Kidney (tissue), 13 donors: ENCODE measurements at regions not wholly inside any gene's neighbourhood (a gene's known extent, or its start where the extent isn't known, plus 50 kb on each side); places are given as distances from the start of the nearest gene placed in this dataset.

ENCODE experiments used
- DNase-seq, 5 donors: peaks; one replicate each; pipeline ENCODE4 v3.0.0-alpha.2; 2013 to 2020
- FAIRE-seq: peaks from 2 replicates; lab custom pipeline; 2012; peaks lifted over from hg19 to GRCh38; lab: Jason Lieb, UNC
- H3K27ac ChIP-seq, 2 donors: one replicate each; pipeline ENCODE4 v1.7.0; 2013; ENCODE audit warnings: low read depth in 2 of 2, low read length in 2 of 2, inconsistent platforms in 1 of 2
- H3K27me3 ChIP-seq: one replicate; pipeline ENCODE4 v1.7.1; 2013; ENCODE audit warnings: low read length, inconsistent platforms; ENCODE audit not compliant: control insufficient read depth, insufficient read depth
- H3K36me3 ChIP-seq, 3 donors: one replicate each; pipeline versions ENCODE4 v1.7.0 to v1.7.1; 2013; ENCODE audit warnings: low read length in 3 of 3, control low read depth in 1 of 3, inconsistent platforms in 1 of 3; ENCODE audit not compliant: insufficient read depth in 3 of 3, control insufficient read depth in 2 of 3
- H3K4me1 ChIP-seq, 3 donors: one replicate each; pipeline versions ENCODE4 v1.7.0 to v1.7.1; 2013; ENCODE audit warnings: low read length in 3 of 3, inconsistent platforms in 1 of 3, low read depth in 1 of 3; ENCODE audit not compliant: control insufficient read depth in 2 of 3, insufficient read depth in 2 of 3
- H3K4me3 ChIP-seq, 3 donors: one replicate each; pipeline versions ENCODE4 v1.7.0 to v1.8.1; 2013; ENCODE audit warnings: low read length in 3 of 3, control low read depth in 1 of 3, inconsistent platforms in 1 of 3
- H3K9ac ChIP-seq, 3 donors: one replicate each; pipeline versions ENCODE4 v1.7.0 to v1.7.1; 2013; ENCODE audit warnings: low read length in 3 of 3, control low read depth in 1 of 3, inconsistent platforms in 1 of 3
- H3K9me3 ChIP-seq, 3 donors: one replicate each; pipeline versions ENCODE4 v1.7.0 to v1.7.1; 2013; ENCODE audit warnings: low read length in 3 of 3, control low read depth in 1 of 3, inconsistent platforms in 1 of 3; ENCODE audit not compliant: control insufficient read depth in 2 of 3, insufficient read depth in 1 of 3
- intact Hi-C: fragments of 100-400 bp; cut with DNase I; formaldehyde crosslinking; loops from one replicate; pipeline ENCODE4 v1.11.1; 2022
- TF ChIP-seq, protein P1 (sequence below): IDR thresholded peaks from 3 replicates; pipeline ENCODE4 v1.5.1; 2012; ENCODE audit warnings: mild to moderate bottlenecking, moderate library complexity, borderline replicate concordance; ENCODE audit not compliant: insufficient read depth; ENCODE audit errors: extremely low read depth
- donor health status: control.
- donor health status: control.
- donor health status: control.
- donor health status: control.
- donor health status: control.
- donor health status: DM: yes; HTN: yes; CAD: no.
- donor health status: Normal renal cell carcinoma (clear cell type).

DNA sequence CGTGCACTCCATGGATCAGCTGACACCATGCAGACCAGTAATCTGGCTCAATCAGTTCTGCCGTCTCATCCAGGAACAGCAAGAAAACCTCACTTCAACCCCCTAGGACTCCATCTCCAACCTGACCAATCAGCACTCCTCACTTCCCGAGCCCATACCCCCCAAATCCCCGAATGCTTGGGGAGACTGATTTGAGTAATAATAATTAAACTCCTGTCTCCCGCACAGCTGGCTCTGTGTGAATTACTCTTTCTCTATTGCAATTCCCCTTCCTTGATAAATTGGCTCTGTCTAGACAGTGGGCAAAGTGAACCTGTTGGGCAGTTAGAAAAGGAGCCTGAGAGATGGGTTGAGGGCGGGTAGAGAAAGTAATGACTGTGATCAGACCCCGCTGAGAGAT lies 320.0 kb downstream of the HAPSTR1 start:
- intact Hi-C loops = no loop called here

DNA sequence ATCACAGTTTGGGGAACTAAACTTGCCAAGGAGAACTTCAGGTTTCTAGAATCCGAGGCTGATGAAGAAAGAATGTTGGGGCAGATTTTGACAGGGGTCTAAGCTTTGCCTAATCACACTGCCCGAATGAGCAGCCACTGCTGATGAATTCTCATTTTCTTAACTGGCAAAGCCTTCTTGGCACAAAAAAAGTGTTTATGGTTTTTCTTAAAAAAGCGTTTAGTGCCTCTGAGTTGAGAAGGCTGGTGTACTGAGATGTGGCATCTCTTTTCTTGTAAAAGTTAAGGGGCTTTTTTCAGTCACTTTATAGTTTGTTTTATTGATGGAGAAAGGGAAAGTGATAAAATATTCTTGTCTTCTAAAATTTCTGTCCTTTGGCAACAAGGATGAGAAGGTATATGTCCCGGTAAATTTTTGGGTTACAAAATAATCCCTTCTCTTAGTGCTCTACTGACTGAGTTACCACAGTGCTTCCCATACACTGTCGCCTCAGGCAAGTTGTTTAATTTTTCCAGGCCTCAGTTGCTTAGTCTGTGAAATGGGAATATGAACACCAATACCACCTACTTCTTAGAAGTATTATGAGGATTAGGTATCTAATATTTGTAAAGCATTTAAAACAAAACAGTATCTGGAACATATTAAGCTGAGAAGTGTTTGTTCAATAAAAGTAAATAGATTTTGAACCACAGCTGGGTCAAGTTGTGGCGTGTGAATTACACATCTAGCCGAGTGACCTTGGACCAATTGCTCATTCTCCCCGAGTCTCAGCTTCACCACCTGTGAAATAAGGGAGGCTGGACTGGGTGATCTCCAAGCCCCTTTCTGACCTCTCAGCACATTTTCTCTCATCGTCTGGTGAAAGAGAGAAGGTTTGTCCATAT lies 320.8 kb downstream of the HAPSTR1 start:
- TF ChIP-seq, protein P1, sequence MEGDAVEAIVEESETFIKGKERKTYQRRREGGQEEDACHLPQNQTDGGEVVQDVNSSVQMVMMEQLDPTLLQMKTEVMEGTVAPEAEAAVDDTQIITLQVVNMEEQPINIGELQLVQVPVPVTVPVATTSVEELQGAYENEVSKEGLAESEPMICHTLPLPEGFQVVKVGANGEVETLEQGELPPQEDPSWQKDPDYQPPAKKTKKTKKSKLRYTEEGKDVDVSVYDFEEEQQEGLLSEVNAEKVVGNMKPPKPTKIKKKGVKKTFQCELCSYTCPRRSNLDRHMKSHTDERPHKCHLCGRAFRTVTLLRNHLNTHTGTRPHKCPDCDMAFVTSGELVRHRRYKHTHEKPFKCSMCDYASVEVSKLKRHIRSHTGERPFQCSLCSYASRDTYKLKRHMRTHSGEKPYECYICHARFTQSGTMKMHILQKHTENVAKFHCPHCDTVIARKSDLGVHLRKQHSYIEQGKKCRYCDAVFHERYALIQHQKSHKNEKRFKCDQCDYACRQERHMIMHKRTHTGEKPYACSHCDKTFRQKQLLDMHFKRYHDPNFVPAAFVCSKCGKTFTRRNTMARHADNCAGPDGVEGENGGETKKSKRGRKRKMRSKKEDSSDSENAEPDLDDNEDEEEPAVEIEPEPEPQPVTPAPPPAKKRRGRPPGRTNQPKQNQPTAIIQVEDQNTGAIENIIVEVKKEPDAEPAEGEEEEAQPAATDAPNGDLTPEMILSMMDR = no peak
- Histone ChIP-seq H3K27ac (no peak overlapping the region), H3K4me1 (no peaks in the 10 kb centered on the region), H3K9ac (no peak overlapping the region), H3K36me3 (no peaks in the 10 kb centered on the region), H3K4me3 (no peak overlapping the region), H3K9me3 (peaks cover 0 to 8% (median 0%) of the 10 kb centered on the region in 3 donors), H3K27me3 (no peaks in the 10 kb centered on the region)
- no peak for FAIRE-seq
- intact Hi-C loops = no loop called here
- no peak for DNase-seq

More for the DNA sequence above, 320.0 kb downstream of the HAPSTR1 start:
- Histone ChIP-seq H3K9me3 (peaks cover 0 to 5% (median 0%) of the 10 kb centered on the region in 3 donors), H3K36me3 (no peaks in the 10 kb centered on the region), H3K27me3 (no peaks in the 10 kb centered on the region), H3K4me1 (no peaks in the 10 kb centered on the region), H3K4me3 (no peak overlapping the region), H3K27ac (no peak overlapping the region), H3K9ac (no peak overlapping the region)
- no peak for DNase-seq
- FAIRE-seq = no peak
- TF ChIP-seq, protein P1 = no peak

DNA sequence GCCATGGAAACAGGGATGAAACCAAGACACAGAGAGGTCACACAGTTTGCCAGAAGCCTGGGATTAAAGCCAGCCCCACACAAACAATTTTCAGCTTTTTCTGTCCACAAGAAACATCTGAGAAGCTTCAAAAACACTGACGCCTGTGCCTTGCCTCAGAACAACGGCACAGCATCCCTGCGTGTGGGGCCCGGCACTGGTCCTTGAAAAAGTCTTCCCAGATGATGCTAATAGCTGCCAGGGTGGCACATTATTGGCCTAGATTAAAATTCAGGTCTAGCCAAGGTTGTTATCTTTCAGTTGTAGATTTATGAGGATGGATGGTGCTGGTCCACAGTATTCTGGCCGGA lies 321.4 kb downstream of the HAPSTR1 start:
- intact Hi-C loops = no loop called here
- H3K36me3 ChIP-seq = no peaks in the 10 kb centered on the region
- TF ChIP-seq, protein P1 = no peak
- peaks cover 0 to 8% (median 0%) of the 10 kb centered on the region in 3 donors for H3K9me3 ChIP-seq
- FAIRE-seq (no peak), DNase-seq (no peak)
- H3K27me3 ChIP-seq = no peaks in the 10 kb centered on the region
- no peak overlapping the region for H3K27ac ChIP-seq
- H3K4me1 ChIP-seq = no peaks in the 10 kb centered on the region
- H3K4me3 ChIP-seq = no peak overlapping the region
- H3K9ac ChIP-seq = no peak overlapping the region

DNA sequence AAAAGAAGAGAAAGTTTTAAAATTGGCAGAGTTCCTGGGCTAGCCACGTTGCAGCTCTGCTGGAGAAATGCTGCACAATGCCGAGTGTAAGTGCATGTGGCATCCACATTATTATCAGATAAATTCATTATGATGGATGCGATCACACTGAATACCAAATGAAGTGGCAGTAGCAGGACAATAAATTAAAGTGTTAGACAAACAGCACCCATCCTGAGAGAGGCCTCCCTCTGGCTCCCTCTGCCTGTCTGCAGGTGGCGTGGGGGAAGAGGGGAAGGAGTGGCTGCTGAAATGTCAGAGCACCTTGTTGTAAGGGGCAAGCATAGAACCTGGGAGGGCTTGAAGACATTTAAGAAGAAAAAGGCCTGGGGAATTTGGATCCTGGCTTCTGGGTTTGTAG lies 324.1 kb downstream of the HAPSTR1 start:
- FAIRE-seq = no peak
- Histone ChIP-seq H3K4me1 (no peaks in the 10 kb centered on the region), H3K27me3 (no peaks in the 10 kb centered on the region), H3K9ac (no peak overlapping the region), H3K9me3 (peaks cover 0 to 8% (median 0%) of the 10 kb centered on the region in 3 donors), H3K27ac (no peak overlapping the region), H3K4me3 (no peak overlapping the region), H3K36me3 (no peaks in the 10 kb centered on the region)
- intact Hi-C loops = no loop called here
- TF ChIP-seq, protein P1 = no peak
- DNase-seq = no peak
